T47D (cell line): ENCODE measurements at regions not wholly inside any gene's neighbourhood (a gene's known extent, or its start where the extent isn't known, plus 50 kb on each side); places are given as distances from the start of the nearest gene placed in this dataset.
"Not testable (repeated sequence)": the region's sequence is repeated elsewhere in the genome, so short reads cannot be mapped to it uniquely, and the experiment has no call there.

Experiments used
- DNase-seq, 2 experiments: peaks; one replicate each; pipeline versions ENCODE4 v3.0.0 to v3.0.0-alpha.2; 2011 to 2012; ENCODE audit warnings: low read depth in 1 of 2, low spot score in 1 of 2
- JUND ChIP-seq: IDR thresholded peaks from 2 replicates; pipeline ENCODE4 v1.6.1; 2012; ENCODE audit warnings: low read depth
- in situ Hi-C: cut with HindIII; loops from 2 replicates; pipeline ENCODE4 v1.10.0; 2016; ENCODE audit warnings: low sequenced_read_pairs, low pct_unique_long_range_greater_than_20kb

DNA sequence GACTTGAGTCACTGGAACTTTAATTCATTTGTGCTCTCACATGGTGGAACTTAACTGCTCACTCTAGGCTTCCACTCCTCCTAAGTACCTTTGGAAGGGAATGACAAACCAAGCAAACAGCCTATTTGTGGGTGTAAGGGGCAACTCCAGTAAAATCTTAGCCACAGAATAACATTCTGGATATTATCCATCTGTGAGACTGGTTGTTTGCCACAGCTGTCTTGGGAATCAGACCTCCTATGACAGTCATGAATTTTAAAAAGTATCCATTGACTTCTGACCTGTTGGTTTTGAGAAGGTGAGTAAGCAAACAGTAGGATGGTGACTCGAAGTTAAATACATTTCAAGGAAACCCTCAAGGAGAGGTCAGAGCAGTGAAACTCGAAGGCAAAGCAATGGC, 147.3 kb upstream of the CDIN1 start:
- DNase-seq: no peak
- in situ Hi-C loops: no loop called here
- no peak for TF ChIP-seq JUND

DNA sequence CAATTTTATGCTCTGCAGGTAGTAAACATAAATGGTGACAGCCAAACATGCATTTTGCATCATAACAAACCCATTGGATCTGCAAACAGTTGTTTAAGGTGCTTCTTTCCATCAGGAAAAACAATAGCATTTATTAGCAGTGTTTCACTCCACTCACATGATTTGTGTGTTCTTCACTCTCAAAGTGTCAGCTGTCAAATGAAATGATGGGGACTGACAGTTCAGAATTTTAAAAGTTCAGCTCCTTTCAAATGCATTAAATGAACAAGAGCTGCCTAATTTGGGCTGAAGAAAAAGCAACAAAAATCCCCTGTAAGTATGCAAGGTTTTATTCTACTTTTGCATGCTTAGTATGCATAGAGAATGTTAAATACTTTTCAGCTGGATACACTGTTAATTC, 145.2 kb upstream of the CDIN1 start:
- in situ Hi-C loops: no loop called here
- DNase-seq: no peak
- no peak for TF ChIP-seq JUND

- in situ Hi-C loops: no loop called here
Measured at GRCh38 chr15:36438499-36438898, 140.9 kb upstream of the CDIN1 start.

DNA sequence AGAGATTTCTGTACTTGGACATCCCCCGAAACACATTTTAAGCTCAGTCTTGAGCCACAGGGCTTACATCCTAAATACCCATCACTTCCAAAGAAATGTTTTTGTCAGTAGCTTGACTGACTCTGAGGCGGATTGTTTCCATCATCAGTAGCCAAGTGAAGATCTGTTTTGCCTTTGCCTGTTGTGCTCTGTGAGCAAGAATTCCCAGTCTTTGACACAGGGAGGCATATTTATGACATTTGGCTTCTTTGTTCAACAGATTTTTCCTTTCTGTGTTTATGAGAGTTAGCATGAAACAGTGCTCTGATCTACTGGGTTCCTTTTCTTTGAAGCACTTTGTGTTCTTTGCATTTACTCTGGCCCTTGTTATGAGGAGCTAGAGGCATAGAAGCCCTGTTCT, 132.1 kb upstream of the CDIN1 start:
- TF ChIP-seq JUND: no peak
- no peak for DNase-seq
- in situ Hi-C loops: no loop called here

More at GRCh38 chr15:36438499-36438898, 140.9 kb upstream of the CDIN1 start:
- DNase-seq: no peak
- no peak for TF ChIP-seq JUND

- no peak for DNase-seq
- in situ Hi-C loops: no loop called here
- TF ChIP-seq JUND: no peak
Measured at GRCh38 chr15:36448418-36448817, 131.0 kb upstream of the CDIN1 start.

DNA sequence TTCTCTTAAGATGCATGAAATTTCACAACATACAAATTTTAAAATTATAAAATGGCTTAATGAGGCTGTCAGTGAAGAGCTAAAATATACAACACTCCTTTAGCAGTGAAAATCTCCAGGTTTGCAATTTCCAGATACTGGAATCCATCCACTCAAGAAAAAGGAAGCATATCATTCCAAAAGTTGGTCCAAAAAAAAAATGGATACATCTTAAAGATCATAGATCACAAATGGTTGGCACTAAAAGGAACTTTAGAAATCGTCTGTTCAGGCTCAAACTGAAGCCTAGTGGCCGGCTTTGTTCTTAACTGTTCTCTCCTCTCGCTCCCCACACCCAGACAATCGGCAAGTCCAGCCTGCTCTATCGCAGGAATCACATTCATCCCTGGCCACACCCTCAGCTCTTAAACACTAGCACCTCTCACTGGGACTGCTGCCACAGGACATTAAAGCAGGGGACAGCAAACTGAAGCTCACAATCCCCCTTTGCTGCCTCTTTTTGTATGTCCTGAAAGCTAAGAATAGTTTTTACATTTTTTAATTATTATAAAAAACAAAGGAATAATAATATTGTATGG, 130.3 kb upstream of the CDIN1 start:
- no peak for DNase-seq
- no peak for TF ChIP-seq JUND
- in situ Hi-C loops: no loop called here

GRCh38 chr15:36449662-36450145, 129.7 kb upstream of the CDIN1 start:
- no peak for TF ChIP-seq JUND
- in situ Hi-C loops: no loop called here
- no peak for DNase-seq

GRCh38 chr15:36454244-36454643, 125.2 kb upstream of the CDIN1 start:
- DNase-seq, in situ Hi-C loops: not testable (repeated sequence)

DNA sequence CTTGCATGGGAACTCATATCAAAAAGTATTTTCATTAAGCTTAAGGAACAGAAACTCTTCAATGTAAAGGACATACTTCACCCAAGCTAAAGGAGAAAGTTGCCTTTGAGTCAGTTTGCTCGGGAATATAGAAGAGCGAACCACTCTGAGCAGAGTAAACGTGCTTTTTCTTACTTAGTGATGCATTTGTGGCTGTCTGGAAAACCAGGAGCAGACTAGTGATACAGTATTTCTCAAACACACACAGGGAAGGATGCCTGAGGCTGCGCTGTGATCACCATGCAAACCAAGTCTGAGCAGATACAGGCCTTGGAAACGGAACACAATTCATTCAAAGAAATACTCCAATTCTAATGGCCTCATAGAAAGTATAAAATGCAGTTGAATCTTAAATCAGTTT, 121.0 kb upstream of the CDIN1 start:
- in situ Hi-C loops: no loop called here
- DNase-seq: no peak

DNA sequence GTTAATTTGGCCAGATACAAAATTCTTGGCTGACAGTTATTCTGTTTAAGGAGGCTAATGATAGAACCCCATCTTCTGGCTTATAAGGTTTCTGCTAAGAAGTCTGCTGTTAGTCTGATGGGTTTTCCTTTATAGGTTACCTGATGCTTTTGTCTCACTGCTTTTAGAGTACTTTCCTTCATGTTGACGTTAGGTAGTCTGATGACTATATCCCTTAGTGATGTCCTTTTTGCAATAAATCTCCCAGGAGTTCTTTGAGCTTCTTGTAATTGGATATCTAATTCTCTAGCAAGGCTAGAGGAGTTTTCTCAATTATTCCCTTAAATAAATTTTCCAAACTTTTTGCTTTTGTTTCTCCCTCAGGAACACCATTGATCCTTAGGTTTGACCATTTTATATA, 114.1 kb upstream of the CDIN1 start:
- in situ Hi-C loops: no loop called here
- DNase-seq: no peak
- TF ChIP-seq JUND: no peak

More for the DNA sequence above, 121.0 kb upstream of the CDIN1 start:
- no peak for TF ChIP-seq JUND

DNA sequence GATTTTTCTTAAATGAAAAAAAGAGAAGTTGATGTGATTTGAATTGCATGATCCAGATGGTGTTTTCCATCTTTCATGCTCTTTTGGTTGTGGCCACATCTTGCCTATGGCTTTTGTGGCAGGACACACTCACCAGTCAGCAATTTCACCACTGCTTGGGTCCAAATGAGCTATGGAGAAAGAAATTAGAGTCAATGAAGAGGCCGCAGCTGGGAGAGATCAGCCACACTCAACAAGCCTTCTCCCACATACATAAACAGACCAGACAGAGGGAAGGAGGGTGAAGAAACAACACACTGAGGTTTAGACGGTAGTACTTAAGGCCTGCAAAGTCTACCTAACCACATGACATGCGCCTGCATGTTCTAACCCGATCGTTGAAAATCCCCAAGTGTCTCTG, 110.7 kb upstream of the CDIN1 start:
- no peak for DNase-seq
- TF ChIP-seq JUND: no peak
- in situ Hi-C loops: no loop called here

GRCh38 chr15:36469311-36469966, 110.0 kb upstream of the CDIN1 start:
- in situ Hi-C loops: no loop called here
- no peak for TF ChIP-seq JUND
- no peak for DNase-seq

DNA sequence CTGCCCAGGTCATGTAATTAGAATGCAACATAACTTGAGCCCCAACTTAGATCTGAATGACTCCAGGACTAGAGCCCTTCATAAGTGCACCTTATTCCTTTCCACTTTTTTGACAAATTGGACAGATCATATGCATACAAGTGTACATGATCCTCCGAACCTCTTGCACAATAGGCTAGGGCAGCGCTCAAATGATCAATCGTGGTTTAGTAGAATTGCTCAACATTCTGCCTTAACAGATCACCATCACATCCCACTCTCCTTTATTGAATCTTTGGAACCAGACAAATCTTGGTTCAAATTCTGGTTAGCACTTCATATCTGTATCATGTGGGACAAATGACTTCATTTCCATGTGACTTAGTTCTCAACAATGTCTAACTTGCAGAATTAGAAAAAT, 106.8 kb upstream of the CDIN1 start:
- no peak for TF ChIP-seq JUND
- DNase-seq: no peak
- in situ Hi-C loops: no loop called here

DNA sequence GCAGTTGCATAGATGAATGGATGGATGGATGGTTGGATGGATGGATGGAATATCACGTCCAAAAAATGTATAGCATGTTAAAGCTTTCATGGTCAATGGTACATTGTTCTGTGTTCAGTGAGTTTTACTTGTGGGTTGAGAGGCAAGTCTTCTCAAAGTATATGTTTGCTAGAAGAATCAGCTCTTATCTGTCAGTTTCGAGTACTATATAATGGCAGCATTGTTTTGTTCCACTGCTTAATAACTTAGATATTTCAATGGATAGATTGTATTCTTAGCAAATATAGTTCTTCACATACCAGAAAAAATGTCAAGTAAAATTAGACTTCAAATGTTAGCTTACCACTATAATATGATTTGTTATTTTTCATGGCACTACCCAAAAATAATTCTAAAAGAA, 100.9 kb upstream of the CDIN1 start:
- DNase-seq: no peak
- no peak for TF ChIP-seq JUND
- in situ Hi-C loops: no loop called here
